Endothelial cell (in vitro differentiated cells): ENCODE measurements at regions not wholly inside any gene's neighbourhood (a gene's known extent, or its start where the extent isn't known, plus 50 kb on each side); places are given as distances from the start of the nearest gene placed in this dataset.

Experiments
- DNase-seq: peaks from one replicate; pipeline ENCODE4 v3.0.0; 2021; ENCODE audit warnings: low spot score
- H3K27ac Mint-ChIP-seq: one replicate; pipeline ENCODE4 v1.8.0; 2021; ENCODE audit warnings: mixed read lengths, inconsistent platforms; ENCODE audit not compliant: unreplicated experiment
- H3K27me3 Mint-ChIP-seq: one replicate; pipeline ENCODE4 v1.8.0; 2021; ENCODE audit warnings: mild to moderate bottlenecking, moderate library complexity, mixed read lengths, inconsistent platforms; ENCODE audit not compliant: unreplicated experiment
- H3K36me3 Mint-ChIP-seq: one replicate; pipeline ENCODE4 v1.8.0; 2021; ENCODE audit warnings: mild to moderate bottlenecking, low read depth, mixed read lengths, inconsistent platforms; ENCODE audit not compliant: unreplicated experiment
- H3K4me1 Mint-ChIP-seq: one replicate; pipeline ENCODE4 v1.8.0; 2021; ENCODE audit warnings: mild to moderate bottlenecking, mixed read lengths, inconsistent platforms; ENCODE audit not compliant: unreplicated experiment
- H3K4me3 Mint-ChIP-seq: one replicate; pipeline ENCODE4 v1.8.0; 2021; ENCODE audit warnings: mild to moderate bottlenecking, mixed read lengths, inconsistent platforms; ENCODE audit not compliant: unreplicated experiment
- H3K9me3 Mint-ChIP-seq: one replicate; pipeline ENCODE4 v1.8.0; 2021; ENCODE audit warnings: mixed read lengths, inconsistent platforms; ENCODE audit not compliant: unreplicated experiment
- CTCF ChIP-seq: fragments of 200-600 bp; sonication (generic); IDR thresholded peaks from one replicate; pipeline ENCODE4 v1.5.0; 2021; ENCODE audit warnings: antibody characterized with exemption; ENCODE audit not compliant: unreplicated experiment

GRCh38 chr10:123257904-123258456 lies 103.8 kb downstream of the BUB3 start:
- Mint-ChIP-seq H3K36me3 (no peaks in the 10 kb centered on the region), H3K4me3 (no peak overlapping the region), H3K27me3 (no peaks in the 10 kb centered on the region), H3K4me1 (no peaks in the 10 kb centered on the region), H3K9me3 (no peaks in the 10 kb centered on the region), H3K27ac (no peak overlapping the region)
- no peak for DNase-seq
- no peak for TF ChIP-seq CTCF

GRCh38 chr10:123259081-123259480 lies 104.9 kb downstream of the BUB3 start:
- DNase-seq = no peak
- no peak overlapping the region for H3K27ac Mint-ChIP-seq
- no peak overlapping the region for H3K4me3 Mint-ChIP-seq
- H3K27me3 Mint-ChIP-seq = no peaks in the 10 kb centered on the region
- TF ChIP-seq CTCF = no peak
- no peaks in the 10 kb centered on the region for H3K9me3 Mint-ChIP-seq
- H3K36me3 Mint-ChIP-seq = no peaks in the 10 kb centered on the region
- no peaks in the 10 kb centered on the region for H3K4me1 Mint-ChIP-seq

- no peak for TF ChIP-seq CTCF
- no peaks in the 10 kb centered on the region for H3K4me1 Mint-ChIP-seq
- H3K27ac Mint-ChIP-seq = no peak overlapping the region
- no peaks in the 10 kb centered on the region for H3K27me3 Mint-ChIP-seq
- no peak overlapping the region for H3K4me3 Mint-ChIP-seq
- no peaks in the 10 kb centered on the region for H3K36me3 Mint-ChIP-seq
- no peaks in the 10 kb centered on the region for H3K9me3 Mint-ChIP-seq
- no peak for DNase-seq
Measured at GRCh38 chr10:123259791-123260190, 105.6 kb downstream of the BUB3 start.

GRCh38 chr10:123262456-123262855 lies 108.3 kb downstream of the BUB3 start:
- TF ChIP-seq CTCF = no peak
- H3K9me3 Mint-ChIP-seq = no peaks in the 10 kb centered on the region
- no peaks in the 10 kb centered on the region for H3K36me3 Mint-ChIP-seq
- DNase-seq = no peak
- no peak overlapping the region for H3K27ac Mint-ChIP-seq
- H3K4me3 Mint-ChIP-seq = no peak overlapping the region
- no peaks in the 10 kb centered on the region for H3K27me3 Mint-ChIP-seq
- no peaks in the 10 kb centered on the region for H3K4me1 Mint-ChIP-seq

- H3K27ac Mint-ChIP-seq = no peak overlapping the region
- H3K9me3 Mint-ChIP-seq = no peaks in the 10 kb centered on the region
- no peak for TF ChIP-seq CTCF
- no peak for DNase-seq
- H3K27me3 Mint-ChIP-seq = peaks cover 2% of the 10 kb centered on the region
- H3K4me1 Mint-ChIP-seq = no peaks in the 10 kb centered on the region
- no peaks in the 10 kb centered on the region for H3K36me3 Mint-ChIP-seq
- H3K4me3 Mint-ChIP-seq = no peak overlapping the region
Measured at GRCh38 chr10:123266971-123267370, 112.8 kb downstream of the BUB3 start.
